ENCODE measurements at regions not wholly inside any gene's neighbourhood (a gene's known extent, or its start where the extent isn't known, plus 50 kb on each side); places are given as distances from the start of the nearest gene placed in this dataset.

DNA sequence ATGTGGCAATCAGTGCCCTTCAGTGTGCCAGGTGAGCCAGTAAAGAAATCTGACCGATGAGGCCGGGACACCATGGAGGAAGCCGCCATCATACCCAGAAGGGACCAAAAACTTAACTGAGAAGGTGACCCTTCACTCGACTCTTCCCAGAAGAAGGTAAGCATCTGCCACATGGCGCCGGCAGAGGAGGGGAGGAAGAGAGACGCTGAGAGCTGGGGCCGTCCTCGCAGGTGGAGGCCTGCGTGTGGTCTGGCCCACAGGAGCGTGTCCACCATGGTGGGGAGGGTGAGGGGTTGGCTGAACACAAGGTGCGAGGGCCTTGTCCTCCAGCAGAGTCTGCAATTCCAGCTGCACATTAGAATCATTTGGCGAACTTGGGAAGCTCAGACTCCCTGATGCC, 513.1 kb upstream of the RAB6C start:
- DNase-seq (ENCODE audit: low read depth) = no peak
- TF ChIP-seq, protein P1, sequence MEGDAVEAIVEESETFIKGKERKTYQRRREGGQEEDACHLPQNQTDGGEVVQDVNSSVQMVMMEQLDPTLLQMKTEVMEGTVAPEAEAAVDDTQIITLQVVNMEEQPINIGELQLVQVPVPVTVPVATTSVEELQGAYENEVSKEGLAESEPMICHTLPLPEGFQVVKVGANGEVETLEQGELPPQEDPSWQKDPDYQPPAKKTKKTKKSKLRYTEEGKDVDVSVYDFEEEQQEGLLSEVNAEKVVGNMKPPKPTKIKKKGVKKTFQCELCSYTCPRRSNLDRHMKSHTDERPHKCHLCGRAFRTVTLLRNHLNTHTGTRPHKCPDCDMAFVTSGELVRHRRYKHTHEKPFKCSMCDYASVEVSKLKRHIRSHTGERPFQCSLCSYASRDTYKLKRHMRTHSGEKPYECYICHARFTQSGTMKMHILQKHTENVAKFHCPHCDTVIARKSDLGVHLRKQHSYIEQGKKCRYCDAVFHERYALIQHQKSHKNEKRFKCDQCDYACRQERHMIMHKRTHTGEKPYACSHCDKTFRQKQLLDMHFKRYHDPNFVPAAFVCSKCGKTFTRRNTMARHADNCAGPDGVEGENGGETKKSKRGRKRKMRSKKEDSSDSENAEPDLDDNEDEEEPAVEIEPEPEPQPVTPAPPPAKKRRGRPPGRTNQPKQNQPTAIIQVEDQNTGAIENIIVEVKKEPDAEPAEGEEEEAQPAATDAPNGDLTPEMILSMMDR (IDR thresholded peaks at IDR 0.05; ENCODE audit: control insufficient read depth, extremely low read depth, insufficient read depth) = no peak
- H3K4me3 ChIP-seq (ENCODE audit: low read depth, low read length) = no peak overlapping the region

- TF ChIP-seq, protein P1 (IDR thresholded peaks at IDR 0.05; ENCODE audit: control insufficient read depth, extremely low read depth, insufficient read depth) = no peak
- H3K4me3 ChIP-seq (ENCODE audit: low read depth, low read length) = no peak overlapping the region
- DNase-seq (ENCODE audit: low read depth) = no peak
These were observed 512.3 kb upstream of the RAB6C start for GRCh38 chr2:129467012-129467779.

- TF ChIP-seq, protein P1 (IDR thresholded peaks at IDR 0.05; ENCODE audit: control insufficient read depth, extremely low read depth, insufficient read depth) = no peak
- H3K4me3 ChIP-seq (ENCODE audit: low read depth, low read length) = no peak overlapping the region
These were observed 511.5 kb upstream of the RAB6C start for GRCh38 chr2:129467941-129468340.

DNA sequence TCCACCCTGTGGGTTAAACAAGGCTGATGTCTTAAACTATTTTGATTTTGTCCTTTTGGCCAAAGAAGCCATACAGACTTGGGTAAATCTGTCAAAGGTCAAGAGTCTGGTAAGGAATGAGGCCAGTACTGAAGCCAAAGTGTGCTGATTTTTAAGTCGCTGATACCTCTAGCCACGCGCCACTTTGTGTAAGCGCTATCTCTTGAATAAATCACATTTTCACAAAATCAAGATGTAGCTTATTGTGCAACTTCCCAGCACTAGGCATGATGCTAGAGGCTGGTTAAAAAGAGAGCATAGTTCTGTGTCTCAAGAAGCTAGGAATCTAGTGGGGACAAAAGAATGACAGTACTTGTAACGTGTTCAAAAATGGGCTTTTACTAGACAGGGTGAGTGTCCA, 510.6 kb upstream of the RAB6C start:
- no peak overlapping the region for H3K4me3 ChIP-seq (ENCODE audit: low read depth, low read length)
- TF ChIP-seq, protein P1 (IDR thresholded peaks at IDR 0.05; ENCODE audit: control insufficient read depth, extremely low read depth, insufficient read depth) = no peak
- DNase-seq (ENCODE audit: low read depth) = no peak

More at GRCh38 chr2:129467941-129468340, 511.5 kb upstream of the RAB6C start:
- DNase-seq (ENCODE audit: low read depth) = no peak

DNA sequence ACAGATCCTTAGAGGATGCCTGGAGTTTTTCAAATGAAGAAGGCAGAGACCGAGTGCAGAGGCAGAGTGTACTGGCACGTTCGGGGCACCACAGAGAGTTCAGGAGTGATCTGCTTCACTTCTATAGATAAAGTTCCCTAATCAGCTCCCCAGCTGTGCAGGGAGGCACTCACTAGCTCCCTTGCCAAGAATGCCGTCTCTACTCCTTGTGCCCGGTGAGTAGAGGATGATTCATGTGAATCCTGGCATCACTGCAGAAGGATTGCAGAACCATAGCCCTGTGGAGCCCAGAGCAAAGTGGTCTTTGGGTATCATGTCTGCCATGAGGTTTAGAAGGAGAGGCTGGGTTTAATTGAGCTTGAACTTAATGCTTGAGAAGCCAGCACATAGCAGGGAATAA, 510.1 kb upstream of the RAB6C start:
- no peak overlapping the region for H3K4me3 ChIP-seq (ENCODE audit: low read depth, low read length)
- TF ChIP-seq, protein P1 (IDR thresholded peaks at IDR 0.05; ENCODE audit: control insufficient read depth, extremely low read depth, insufficient read depth) = no peak
- no peak for DNase-seq (ENCODE audit: low read depth)

- TF ChIP-seq, protein P1 (IDR thresholded peaks at IDR 0.05; ENCODE audit: control insufficient read depth, extremely low read depth, insufficient read depth) = no peak
- no peak overlapping the region for H3K4me3 ChIP-seq (ENCODE audit: low read depth, low read length)
- DNase-seq (ENCODE audit: low read depth) = no peak
These were observed 509.6 kb upstream of the RAB6C start for GRCh38 chr2:129469871-129470270.

Measured in LNCaP clone FGC (cell line).